ENCODE measurements at regions not wholly inside any gene's neighbourhood (a gene's known extent, or its start where the extent isn't known, plus 50 kb on each side); places are given as distances from the start of the nearest gene placed in this dataset.

GRCh38 chr6:142500250-142500786 lies 198.5 kb downstream of the ADGRG6 start:
- no peak for DNase-seq

GRCh38 chr6:142501795-142502194 lies 200.0 kb downstream of the ADGRG6 start:
- no peak for DNase-seq

GRCh38 chr6:142507065-142507464 lies 205.3 kb downstream of the ADGRG6 start:
- DNase-seq = no peak

- no peak for DNase-seq
Measured at GRCh38 chr6:142510211-142510610, 208.4 kb downstream of the ADGRG6 start.

- DNase-seq = no peak
Measured at GRCh38 chr6:142518126-142518525, 216.3 kb downstream of the ADGRG6 start.

- DNase-seq = no peak
Measured at GRCh38 chr6:142518761-142519160, 217.0 kb downstream of the ADGRG6 start.

- no peak for DNase-seq
Measured at GRCh38 chr6:142521791-142522190, 220.0 kb downstream of the ADGRG6 start.

GRCh38 chr6:142523515-142524375 lies 221.9 kb downstream of the ADGRG6 start:
- DNase-seq = no peak

- DNase-seq = no peak
Measured at GRCh38 chr6:142530566-142530965, 228.8 kb downstream of the ADGRG6 start.

GRCh38 chr6:142531727-142532126 lies 229.9 kb downstream of the ADGRG6 start:
- no peak for DNase-seq

- DNase-seq = no peak
Measured at GRCh38 chr6:142534076-142534475, 232.3 kb downstream of the ADGRG6 start.

GRCh38 chr6:142534484-142534883 lies 232.7 kb downstream of the ADGRG6 start:
- no peak for DNase-seq

GRCh38 chr6:142537612-142538478 lies 236.0 kb downstream of the ADGRG6 start:
- DNase-seq = peak; percentile 44

GRCh38 chr6:142542704-142543233 lies 241.0 kb downstream of the ADGRG6 start:
- DNase-seq = no peak

GRCh38 chr6:142543606-142544005 lies 241.8 kb downstream of the ADGRG6 start:
- DNase-seq = no peak

- DNase-seq = no peak
Measured at GRCh38 chr6:142544199-142544838, 242.5 kb downstream of the ADGRG6 start.

- DNase-seq = no peak
Measured at GRCh38 chr6:142545147-142545546, 243.3 kb downstream of the ADGRG6 start.

GRCh38 chr6:142548566-142548965 lies 246.8 kb downstream of the ADGRG6 start:
- DNase-seq = no peak

- DNase-seq = no peak
Measured at GRCh38 chr6:142550310-142551063, 248.7 kb downstream of the ADGRG6 start.

GRCh38 chr6:142551274-142551811 lies 249.5 kb downstream of the ADGRG6 start:
- peak; percentile 56 for DNase-seq

- DNase-seq = no peak
Measured at GRCh38 chr6:142558786-142559185, 257.0 kb downstream of the ADGRG6 start.

Data from stimulated activated CD8-positive, alpha-beta memory T cell treated with anti-CD3 and anti-CD28 coated beads, Interleukin-4, amount 100 ng/mL, for 48 hours (primary cell).